Neutrophil (primary cell): ENCODE measurements at regions not wholly inside any gene's neighbourhood (a gene's known extent, or its start where the extent isn't known, plus 50 kb on each side); places are given as distances from the start of the nearest gene placed in this dataset.

Source experiments
- H3K27ac ChIP-seq: fragments of 200-600 bp; sonication (generic); 2 replicates; pipeline ENCODE4 v1.5.1; 2016; ENCODE audit warnings: mild to moderate bottlenecking, moderate library complexity
- H3K27me3 ChIP-seq: fragments of 200-600 bp; sonication (generic); 2 replicates; pipeline ENCODE4 v1.6.0; 2016; ENCODE audit warnings: mild to moderate bottlenecking
- H3K36me3 ChIP-seq: fragments of 200-600 bp; sonication (generic); 2 replicates; pipeline ENCODE4 v1.5.1; 2017
- H3K4me1 ChIP-seq, 2 experiments: fragments of 200-600 bp in 1 of 2; sonication (generic) in 1 of 2; 1 replicate in 1 of 2; 2 replicates in 1 of 2; pipeline versions ENCODE4 v1.5.1 to v1.6.1; 2013 to 2016; ENCODE audit warnings: low read depth in 1 of 2, low read length in 1 of 2, mild to moderate bottlenecking in 1 of 2, moderate library complexity in 1 of 2; ENCODE audit not compliant: control insufficient read depth in 1 of 2, insufficient read depth in 1 of 2
- H3K4me3 ChIP-seq, 2 experiments: fragments of 200-600 bp in 1 of 2; sonication (generic) in 1 of 2; 1 replicate in 1 of 2; 2 replicates in 1 of 2; pipeline ENCODE4 v1.5.1; 2013 to 2016; ENCODE audit warnings: low read depth in 1 of 2, low read length in 1 of 2, mild to moderate bottlenecking in 1 of 2, moderate library complexity in 1 of 2
- H3K9me3 ChIP-seq: fragments of 200-600 bp; sonication (generic); 2 replicates; pipeline ENCODE4 v1.5.1; 2016
- CTCF ChIP-seq: fragments of 200-600 bp; sonication (generic); IDR thresholded peaks from 2 replicates; pipeline ENCODE4 v1.5.1; 2016; ENCODE audit warnings: antibody characterized with exemption

GRCh38 chr4:77395481-77395880 lies 210.1 kb upstream of the CXCL13 start:
- no peaks in the 10 kb centered on the region for H3K9me3 ChIP-seq
- H3K36me3 ChIP-seq = no peaks in the 10 kb centered on the region
- H3K27me3 ChIP-seq = no peaks in the 10 kb centered on the region
- no peak overlapping the region for H3K27ac ChIP-seq
- no peak for TF ChIP-seq CTCF
- H3K4me3 ChIP-seq = no peak overlapping the region
- no peaks in the 10 kb centered on the region for H3K4me1 ChIP-seq

- Histone ChIP-seq H3K9me3 (no peaks in the 10 kb centered on the region), H3K36me3 (no peaks in the 10 kb centered on the region), H3K4me3 (no peak overlapping the region), H3K27me3 (no peaks in the 10 kb centered on the region), H3K4me1 (no peaks in the 10 kb centered on the region), H3K27ac (no peak overlapping the region)
- TF ChIP-seq CTCF = no peak
Observed at GRCh38 chr4:77398256-77398655, 207.4 kb upstream of the CXCL13 start.

- no peak for TF ChIP-seq CTCF
- H3K4me3 ChIP-seq = no peak overlapping the region
- no peaks in the 10 kb centered on the region for H3K36me3 ChIP-seq
Observed at GRCh38 chr4:77399831-77400230, 205.8 kb upstream of the CXCL13 start.

GRCh38 chr4:77413766-77414165 lies 191.9 kb upstream of the CXCL13 start:
- Histone ChIP-seq H3K4me1 (no peaks in the 10 kb centered on the region), H3K27ac (no peak overlapping the region), H3K4me3 (no peak overlapping the region), H3K9me3 (no peaks in the 10 kb centered on the region), H3K27me3 (no peaks in the 10 kb centered on the region), H3K36me3 (no peaks in the 10 kb centered on the region)
- no peak for TF ChIP-seq CTCF

More at GRCh38 chr4:77399831-77400230, 205.8 kb upstream of the CXCL13 start:
- H3K27me3 ChIP-seq = no peaks in the 10 kb centered on the region
- H3K27ac ChIP-seq = no peak overlapping the region
- H3K4me1 ChIP-seq = no peaks in the 10 kb centered on the region
- no peaks in the 10 kb centered on the region for H3K9me3 ChIP-seq

GRCh38 chr4:77415689-77416088 lies 189.9 kb upstream of the CXCL13 start:
- H3K27me3 ChIP-seq = no peaks in the 10 kb centered on the region
- no peak overlapping the region for H3K4me3 ChIP-seq
- H3K4me1 ChIP-seq = no peaks in the 10 kb centered on the region
- no peak overlapping the region for H3K27ac ChIP-seq
- no peak for TF ChIP-seq CTCF
- no peaks in the 10 kb centered on the region for H3K36me3 ChIP-seq
- H3K9me3 ChIP-seq = no peaks in the 10 kb centered on the region

- Histone ChIP-seq H3K27me3 (no peaks in the 10 kb centered on the region), H3K4me1 (no peaks in the 10 kb centered on the region), H3K9me3 (no peaks in the 10 kb centered on the region), H3K36me3 (no peaks in the 10 kb centered on the region), H3K4me3 (no peak overlapping the region), H3K27ac (no peak overlapping the region)
- TF ChIP-seq CTCF = no peak
Observed at GRCh38 chr4:77418333-77418732, 187.3 kb upstream of the CXCL13 start.
